Gastrocnemius medialis (tissue), 4 donors: ENCODE measurements at regions not wholly inside any gene's neighbourhood (a gene's known extent, or its start where the extent isn't known, plus 50 kb on each side); places are given as distances from the start of the nearest gene placed in this dataset.

Experiments used
- POLR2A ChIP-seq, 2 donors: fragments of 450-650 bp; IDR thresholded peaks; one replicate each; pipeline ENCODE4 v1.6.1; 2017; ENCODE audit warnings: antibody characterized with exemption in 2 of 2, mild to moderate bottlenecking in 2 of 2, moderate library complexity in 2 of 2
- TF ChIP-seq, protein P1 (sequence below), 5 experiments: fragments of 450-650 bp in 3 of 5; fragments of 200-600 bp in 2 of 5; sonication (generic) in 2 of 5; IDR thresholded peaks in 4 of 5; conservative IDR thresholded peaks in 1 of 5; 1 replicate in 4 of 5; 2 replicates in 1 of 5; pipeline ENCODE4 v1.5.1; 2016 to 2019; ENCODE audit warnings: antibody characterized with exemption in 5 of 5, mild to moderate bottlenecking in 3 of 5, moderate library complexity in 3 of 5

DNA sequence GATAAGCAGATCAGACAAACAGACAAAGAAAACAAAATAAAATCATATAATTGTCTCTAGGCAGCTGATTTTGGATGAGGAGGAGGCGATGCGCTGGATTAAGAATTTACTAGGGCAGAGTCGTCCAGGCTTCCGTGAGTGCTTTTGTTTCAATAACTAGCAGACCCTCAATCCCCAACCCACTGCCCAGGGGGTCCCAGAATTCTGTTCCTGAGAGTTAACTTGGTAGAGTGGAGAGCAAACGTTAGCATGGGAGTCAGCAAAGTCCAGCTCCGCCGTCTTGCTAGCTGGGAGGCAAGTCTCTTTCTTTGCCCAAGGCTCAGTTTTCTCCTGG, 95.5 kb upstream of the TBX5 start:
- no peak for TF ChIP-seq POLR2A (IDR thresholded peaks at IDR 0.05)
- TF ChIP-seq, protein P1, sequence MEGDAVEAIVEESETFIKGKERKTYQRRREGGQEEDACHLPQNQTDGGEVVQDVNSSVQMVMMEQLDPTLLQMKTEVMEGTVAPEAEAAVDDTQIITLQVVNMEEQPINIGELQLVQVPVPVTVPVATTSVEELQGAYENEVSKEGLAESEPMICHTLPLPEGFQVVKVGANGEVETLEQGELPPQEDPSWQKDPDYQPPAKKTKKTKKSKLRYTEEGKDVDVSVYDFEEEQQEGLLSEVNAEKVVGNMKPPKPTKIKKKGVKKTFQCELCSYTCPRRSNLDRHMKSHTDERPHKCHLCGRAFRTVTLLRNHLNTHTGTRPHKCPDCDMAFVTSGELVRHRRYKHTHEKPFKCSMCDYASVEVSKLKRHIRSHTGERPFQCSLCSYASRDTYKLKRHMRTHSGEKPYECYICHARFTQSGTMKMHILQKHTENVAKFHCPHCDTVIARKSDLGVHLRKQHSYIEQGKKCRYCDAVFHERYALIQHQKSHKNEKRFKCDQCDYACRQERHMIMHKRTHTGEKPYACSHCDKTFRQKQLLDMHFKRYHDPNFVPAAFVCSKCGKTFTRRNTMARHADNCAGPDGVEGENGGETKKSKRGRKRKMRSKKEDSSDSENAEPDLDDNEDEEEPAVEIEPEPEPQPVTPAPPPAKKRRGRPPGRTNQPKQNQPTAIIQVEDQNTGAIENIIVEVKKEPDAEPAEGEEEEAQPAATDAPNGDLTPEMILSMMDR (IDR thresholded peaks at IDR 0.05 in 4 of 5, conservative IDR thresholded peaks at IDR 0.05 in 1 of 5), result no peak
